HG03025 (cell line): ENCODE measurements at regions not wholly inside any gene's neighbourhood (a gene's known extent, or its start where the extent isn't known, plus 50 kb on each side); places are given as distances from the start of the nearest gene placed in this dataset.

Experiments used
- ATAC-seq: cut with Tn5 transposase; IDR thresholded peaks from one replicate; pipeline ENCODE4 v1.9.1; 2021; ENCODE audit warnings: mild to moderate bottlenecking, moderate library complexity; ENCODE audit not compliant: unreplicated experiment, low FRiP score

DNA sequence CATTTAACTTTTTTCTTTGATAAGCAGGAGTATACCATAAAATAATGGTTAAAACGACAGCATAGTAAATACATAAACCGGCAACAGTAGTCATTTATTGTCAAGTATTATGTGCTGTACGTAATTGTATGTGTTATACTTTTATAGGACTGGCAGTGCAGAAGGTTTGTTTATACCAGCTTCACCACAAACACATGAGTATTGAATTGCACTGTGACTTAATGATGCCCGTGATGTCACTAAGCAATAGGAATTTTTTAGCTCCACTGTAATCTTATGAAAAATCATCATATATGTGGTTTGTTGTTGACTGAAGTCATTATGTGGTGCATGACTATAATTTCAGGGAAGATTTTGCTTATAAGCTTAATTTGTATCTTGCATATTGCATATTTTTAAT is 424.6 kb downstream of the PABPC4L start:
- ATAC-seq = no peak

DNA sequence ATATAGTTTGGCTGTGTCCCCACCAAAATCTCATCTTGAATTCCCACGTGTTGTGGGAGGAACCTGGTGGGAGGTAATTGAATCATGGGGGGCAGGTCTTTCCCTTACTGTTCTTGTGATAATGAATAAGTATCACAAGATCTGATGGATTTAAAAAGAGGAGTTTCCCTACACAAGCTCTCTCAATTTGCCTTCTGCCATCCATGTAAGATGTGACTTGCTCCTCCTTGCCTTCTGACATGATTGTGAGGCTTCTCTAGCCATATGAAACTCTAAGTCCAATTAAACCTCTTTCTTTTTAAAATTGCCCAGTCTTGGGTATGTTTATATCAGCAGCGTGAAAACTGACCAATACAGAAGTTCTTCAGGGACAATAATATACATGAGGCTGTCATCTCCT is 425.1 kb downstream of the PABPC4L start:
- no peak for ATAC-seq

DNA sequence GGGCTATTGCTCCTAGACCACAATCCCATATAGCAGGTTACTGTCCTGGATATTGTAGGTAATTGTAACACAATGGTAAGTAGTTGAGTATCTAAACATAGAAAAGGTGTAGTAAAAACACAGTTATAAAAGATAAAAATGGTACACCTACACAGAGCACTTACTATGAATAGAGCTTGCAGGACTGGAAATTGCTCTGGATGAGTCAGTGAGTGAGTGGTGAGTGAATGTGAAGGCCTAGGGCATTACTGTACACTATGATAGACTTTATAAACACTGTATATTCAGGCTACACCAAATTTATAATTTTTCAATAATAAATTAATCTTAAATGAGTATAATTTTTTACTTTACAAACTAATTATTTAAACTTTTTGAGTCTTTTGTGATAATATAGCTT is 425.7 kb downstream of the PABPC4L start:
- no peak for ATAC-seq

DNA sequence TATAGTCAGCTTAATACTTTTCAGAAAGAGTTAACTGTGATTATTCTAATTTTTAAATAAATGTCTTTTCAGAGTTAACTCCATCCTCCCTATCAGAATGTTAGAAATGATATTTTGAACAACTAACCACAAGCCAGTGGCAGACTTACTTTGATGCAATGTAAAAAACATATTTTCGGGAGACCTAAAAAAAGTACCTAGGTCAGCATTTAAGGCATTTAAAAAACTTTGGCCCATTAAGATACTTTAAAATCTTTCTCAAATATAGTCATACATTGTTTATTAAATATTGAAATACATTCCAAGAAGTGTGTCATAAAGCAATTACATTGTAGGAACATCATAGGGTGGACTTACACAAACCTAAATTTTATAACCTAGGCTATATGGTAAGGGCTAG is 426.1 kb downstream of the PABPC4L start:
- ATAC-seq = no peak

DNA sequence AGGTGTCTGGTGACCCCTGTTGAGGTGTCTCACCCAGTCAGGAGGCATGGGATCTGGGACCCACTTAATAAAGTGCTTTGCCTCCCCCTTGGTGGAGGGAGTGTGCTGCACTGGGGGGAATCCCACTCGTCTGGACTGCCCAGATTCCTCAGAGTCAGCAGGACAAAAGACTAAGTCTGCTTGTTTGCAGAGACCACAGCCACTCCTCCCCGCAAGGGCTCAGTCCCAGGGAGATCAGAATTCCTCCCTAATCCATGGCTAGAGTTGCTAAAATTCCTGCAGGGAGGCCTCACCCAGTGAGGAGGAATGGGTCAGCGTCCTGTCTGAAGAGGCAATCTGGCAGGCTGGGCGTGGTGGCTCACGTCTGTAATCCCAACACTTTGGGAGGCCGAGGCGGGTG is 442.2 kb downstream of the PABPC4L start:
- ATAC-seq = no peak

DNA sequence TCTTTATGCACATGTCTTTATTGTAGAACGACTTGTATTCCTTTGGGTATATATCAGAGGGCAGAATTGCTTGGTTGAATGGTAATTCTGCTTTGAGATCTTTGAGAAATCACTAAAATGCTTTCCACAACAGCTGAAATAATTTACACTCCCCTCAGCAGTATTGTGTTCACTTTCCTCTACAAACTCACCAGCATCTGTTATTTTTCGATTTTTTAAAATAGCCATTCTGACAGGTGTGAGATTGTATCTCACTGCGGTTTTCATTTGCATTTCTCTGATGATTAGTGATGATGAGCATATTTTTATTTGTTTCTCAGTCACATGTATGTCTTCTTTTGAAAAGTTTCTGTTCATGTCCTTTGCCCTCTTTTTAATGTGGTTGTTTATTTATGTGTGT is 459.8 kb downstream of the PABPC4L start:
- no peak for ATAC-seq

DNA sequence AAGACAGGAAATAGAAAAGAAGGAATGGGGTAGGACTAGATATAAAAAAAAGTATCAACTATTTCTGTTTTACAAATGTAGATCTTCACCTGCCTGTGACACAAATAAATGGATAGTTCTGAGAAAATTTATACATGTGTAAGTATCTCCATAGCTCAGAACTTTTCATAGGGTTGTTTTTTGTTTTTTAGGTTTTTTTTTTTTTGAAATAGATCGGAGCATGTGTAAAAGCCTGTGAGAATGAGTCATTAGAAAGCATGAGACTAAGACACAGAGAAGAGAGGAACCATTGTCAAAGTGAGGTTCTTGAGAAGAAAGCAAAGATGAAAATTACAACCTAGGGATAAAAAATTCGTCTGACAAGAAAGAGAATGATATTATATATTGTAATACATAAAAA is 481.6 kb downstream of the PABPC4L start:
- ATAC-seq = no peak

DNA sequence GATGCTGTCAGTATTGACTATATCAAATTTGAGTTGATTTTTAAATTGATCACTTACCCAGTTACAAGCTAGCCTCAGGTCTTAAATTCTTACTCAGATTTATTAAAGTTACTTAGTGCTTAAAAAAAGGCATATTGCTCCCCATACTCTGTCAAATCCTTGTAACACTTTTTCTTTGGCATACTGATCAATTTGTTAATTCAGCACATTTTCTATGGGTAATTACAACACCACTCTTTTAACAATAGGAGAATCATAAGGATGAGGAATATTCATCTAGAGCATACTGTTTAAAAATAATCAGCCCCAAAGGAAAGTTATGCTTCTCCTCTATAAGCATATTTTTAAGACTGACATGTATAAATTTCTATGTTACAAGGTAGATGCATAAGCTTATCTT is 482.5 kb downstream of the PABPC4L start:
- no peak for ATAC-seq

DNA sequence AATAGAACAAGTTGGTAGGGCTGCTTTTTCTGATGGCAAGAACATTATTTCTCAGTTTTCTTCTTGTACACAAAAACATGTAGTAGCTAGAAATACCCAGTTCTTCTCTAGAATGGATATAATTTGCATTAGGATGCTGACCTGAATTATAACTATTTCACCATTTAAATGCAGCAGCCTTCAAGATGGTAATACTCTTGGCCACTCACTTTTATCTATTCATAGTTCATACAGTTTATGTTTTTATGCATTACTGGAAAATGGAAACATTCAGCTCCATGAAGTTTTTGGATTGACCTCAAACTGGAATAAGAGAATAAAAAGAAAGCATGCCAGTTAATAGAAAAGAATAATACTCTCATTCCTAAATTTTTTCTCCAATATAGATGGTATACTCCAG is 487.4 kb downstream of the PABPC4L start:
- no peak for ATAC-seq

DNA sequence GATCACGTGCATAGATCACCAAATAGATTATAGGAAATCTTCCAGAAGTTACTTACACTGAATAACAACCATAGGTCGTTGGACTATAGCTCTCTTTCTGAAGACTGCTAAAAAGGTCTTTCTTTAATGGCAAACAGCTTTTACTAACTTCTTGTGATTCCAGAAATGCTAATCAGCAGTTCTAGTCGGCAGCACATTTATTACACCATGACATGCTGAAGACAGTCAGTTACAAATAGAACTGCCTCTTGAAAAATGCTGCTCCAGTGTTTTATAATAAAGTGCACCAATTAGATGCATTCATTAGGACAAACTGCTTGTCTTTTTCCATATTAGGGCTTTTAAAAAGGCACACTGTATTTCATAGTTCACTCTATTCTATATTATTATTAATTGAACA is 488.2 kb downstream of the PABPC4L start:
- ATAC-seq = no peak

DNA sequence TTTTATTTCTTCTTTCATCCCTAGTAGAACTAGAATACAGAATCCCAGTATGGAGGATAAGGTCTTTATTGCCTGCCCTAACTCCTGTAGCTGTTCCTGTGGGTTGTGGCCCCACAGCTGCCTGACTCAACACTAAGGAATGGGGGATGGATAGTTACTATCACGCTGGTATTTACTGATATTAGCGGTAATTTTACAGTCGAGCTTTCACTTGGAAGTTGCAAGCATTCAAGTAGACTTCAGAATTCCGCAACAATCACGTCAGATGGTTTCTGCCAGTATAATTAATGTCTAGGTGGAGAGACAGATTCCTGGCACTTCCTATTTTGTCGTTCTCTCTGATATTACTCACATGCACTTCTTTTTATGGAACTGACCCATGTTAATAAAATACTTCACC is 489.8 kb downstream of the PABPC4L start:
- ATAC-seq = no peak

DNA sequence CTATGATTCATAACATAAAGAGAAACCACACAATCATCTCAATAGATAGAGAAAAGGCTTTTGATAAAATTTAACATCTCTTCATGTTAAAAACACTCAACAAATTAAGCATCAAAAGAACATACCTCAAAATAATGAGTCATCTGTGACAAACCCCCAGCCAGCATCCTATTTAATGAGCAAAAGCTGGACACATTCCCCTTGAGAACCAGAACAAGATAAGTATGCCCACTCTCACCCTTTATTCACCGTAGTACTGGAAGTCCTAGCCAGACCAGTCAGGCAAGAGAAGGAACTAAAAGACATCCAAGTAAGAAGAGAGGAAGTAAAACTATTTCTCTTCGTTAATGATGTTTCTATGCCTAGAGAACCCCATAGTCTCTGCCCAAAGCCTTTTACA is 507.2 kb downstream of the PABPC4L start:
- no peak for ATAC-seq

DNA sequence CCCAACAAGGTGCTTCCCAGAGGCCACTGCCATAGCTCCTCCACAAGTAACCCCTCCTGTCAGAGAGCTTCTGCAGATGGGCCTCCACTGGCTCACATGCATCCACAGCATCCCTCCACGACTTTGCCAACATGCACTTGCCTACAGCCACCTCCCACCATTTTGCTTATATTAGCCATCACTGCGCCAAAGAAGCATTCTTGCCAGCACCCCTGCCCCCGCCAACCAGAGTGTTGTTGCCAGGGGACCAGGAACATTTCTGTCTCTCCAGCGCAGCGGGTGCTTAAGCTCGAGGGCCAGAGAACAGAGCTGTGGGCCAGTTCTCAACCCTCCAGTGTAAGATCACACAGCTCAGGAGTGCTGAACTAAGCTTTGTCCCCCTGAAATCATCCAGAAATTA is 517.6 kb downstream of the PABPC4L start:
- no peak for ATAC-seq

DNA sequence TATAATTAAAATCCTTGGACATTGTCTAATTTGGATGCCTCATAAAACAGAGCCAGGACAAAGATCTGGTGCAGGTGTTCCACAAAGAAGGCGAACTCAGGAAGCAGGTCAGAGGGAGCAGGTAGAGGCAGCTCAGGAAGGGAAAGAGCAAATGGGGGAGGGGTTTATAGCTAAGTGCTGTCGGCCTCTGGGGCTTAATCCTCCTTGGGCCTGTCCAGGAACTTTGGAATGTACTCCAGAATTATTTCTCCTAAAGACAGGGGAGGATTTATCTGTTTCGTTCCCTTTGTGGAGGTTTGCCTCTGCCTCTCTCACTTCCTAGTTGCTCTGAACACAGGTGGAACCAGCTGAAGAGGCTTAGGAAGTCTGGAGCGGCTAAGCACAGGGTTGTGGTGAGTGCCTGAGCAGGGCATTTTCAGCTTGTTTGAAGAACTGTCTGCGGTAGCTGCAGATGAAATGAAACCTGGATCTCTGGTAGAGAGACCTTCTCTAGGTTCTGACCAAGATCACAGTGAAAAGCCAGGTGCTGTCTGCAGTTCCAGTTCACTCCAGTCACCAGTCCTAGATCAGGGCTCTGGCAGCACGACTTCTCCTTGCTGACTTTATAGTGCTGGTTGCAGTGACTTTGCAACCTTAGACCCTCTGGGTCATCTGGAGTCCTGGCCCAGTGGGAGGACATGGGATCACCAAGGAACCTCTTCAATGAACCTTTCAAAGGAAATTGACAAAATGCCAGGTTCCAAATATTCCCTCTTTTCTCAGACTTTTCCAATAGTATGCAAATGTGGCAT is 519.2 kb downstream of the PCDH10 start:
- ATAC-seq = no peak

DNA sequence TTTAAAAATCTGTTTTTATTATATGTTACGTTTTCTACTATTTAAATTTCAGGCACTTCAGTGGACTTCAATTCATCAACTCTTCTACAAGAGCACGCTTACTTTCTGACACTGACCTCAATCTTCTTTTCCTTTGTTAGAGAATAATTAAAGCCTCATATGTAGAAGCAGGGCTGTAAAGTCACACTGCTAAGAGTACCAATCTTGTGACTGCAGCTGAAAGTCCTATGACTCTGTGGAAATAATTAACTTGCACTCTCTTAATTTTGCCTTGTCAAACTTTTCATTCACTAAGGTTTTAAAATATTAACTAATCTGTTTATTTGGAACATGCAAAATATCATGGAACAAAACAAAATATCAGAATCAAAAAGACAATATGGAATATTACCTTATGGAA is 498.1 kb downstream of the PCDH10 start:
- no peak for ATAC-seq

DNA sequence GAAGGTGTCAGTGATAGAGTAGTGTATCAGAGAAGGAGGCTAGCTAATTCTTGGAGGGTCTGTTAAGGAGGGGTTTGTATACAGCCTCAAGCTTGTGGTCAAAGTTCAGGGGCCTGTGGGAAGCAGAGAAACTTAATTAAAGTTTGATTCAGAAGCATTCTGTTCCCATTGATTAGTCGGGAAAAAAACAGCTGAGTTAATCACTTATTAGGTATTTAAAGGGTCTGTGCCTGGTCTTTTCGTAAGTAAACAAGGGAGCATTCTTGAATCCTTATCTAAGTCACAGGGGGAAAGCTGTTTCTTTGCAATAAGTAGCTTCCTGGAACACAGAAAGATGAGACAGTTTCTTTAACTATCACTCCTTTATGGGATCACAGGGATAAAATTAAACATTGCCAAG is 492.1 kb downstream of the PCDH10 start:
- no peak for ATAC-seq

DNA sequence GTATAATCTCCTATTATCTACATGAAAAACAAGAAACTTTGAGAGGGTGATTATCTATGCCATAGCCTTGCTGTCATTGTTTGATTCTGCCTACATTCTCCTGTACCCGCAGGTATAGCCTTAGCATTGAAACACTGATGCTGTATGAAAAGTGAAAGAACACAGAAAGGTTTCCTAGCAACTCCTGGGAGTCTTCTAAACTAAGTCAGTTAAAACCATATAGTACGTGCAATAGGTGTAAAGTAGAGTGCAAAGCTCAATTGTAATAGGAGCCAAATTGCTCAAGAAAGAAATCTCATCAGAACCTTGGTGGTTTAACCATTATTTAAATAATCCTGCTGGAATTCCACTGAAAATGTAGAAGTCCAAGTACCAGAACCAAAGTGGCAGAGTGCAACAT is 489.7 kb downstream of the PCDH10 start:
- no peak for ATAC-seq

DNA sequence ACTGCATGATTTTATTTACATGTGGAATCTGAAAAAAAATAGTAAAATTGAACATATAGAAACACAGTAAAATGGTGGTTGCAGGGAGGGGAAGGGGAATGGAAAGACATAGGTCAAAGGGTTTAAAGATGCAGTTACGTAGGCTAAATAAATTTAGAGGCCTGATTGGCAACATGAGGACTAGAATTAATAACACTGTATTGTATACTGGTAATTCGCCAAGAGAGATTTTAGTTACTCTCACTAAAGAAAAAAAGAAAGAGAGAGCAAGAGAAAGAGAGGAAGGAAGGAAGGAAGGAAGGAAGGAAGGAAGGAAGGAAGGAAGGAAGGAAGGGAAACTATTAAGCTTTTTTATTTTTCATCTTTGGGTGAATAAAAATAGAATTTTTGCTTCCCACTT is 488.1 kb downstream of the PCDH10 start:
- no peak for ATAC-seq

DNA sequence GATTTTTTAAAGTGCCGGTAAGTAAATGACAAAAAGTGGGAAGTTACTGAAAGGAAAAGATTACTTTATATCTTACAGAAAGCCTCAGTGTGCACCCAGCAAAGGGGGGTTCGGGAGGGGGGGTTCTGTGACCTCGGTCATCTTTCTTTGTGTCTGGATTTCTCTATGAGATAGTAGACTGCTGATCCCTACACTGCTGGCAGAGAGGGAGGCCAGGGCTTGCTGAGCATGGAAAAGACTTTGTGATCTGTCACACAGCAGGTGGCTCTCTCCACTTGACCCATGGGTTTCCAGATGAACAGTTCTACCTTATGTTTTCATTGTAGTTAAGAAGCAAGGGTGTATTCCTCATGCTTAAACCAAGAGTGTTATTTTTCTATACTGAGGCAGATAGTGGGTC is 475.6 kb downstream of the PCDH10 start:
- no peak for ATAC-seq

DNA sequence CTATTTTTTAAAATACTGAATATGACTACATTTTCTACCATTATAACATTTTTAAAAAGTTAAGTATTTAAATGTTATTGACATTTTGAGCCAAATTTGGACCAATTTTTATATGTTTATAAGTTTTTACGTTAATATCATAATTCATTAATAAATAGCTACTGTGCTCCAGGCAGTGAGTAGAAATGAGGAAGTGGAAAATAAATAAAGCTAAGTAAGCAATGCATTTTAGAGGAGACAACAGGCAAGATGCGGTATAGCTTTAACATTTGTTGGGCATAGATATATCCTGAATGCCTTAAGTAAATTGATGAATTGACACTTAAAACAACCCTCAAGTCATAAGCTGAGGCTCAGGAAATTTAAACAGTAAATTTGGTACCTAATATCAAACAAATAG is 474.8 kb downstream of the PCDH10 start:
- ATAC-seq = no peak

DNA sequence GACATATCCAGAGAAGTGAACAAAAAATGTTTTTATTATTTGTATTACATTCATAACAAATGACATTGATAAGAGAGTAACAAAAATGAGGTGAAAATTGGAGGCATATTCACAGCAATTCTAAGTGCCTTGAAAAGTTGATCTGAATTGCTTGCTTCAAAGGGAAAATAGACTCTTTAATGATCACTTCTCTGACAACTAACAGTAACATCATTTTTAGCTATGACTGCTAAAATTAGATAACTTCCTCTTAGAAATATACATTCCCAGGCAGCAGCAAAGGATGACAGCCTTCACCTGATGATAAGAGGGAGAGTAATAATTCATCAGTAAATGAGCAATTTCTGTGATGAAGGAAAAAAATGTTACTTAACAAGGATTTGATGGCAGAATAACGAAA is 472.5 kb downstream of the PCDH10 start:
- ATAC-seq = no peak

DNA sequence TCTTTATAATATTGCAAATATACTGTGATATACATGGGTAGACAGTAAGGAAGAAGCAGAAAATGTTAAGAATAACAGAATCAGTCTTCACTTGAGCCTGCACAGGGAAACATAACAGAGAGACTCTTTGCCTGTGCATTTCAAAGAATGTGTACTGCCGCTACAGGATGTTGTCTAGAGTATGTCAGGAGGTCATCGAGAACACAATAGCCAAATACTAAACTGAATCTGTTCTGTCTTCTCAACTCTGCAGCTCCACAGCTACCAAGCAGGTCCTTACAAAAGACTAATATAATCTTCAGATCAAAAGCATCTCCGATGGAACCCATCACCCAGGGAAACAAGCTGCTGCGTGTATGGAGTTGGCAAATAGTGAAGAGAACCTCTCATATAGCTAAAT is 471.5 kb downstream of the PCDH10 start:
- ATAC-seq = no peak

DNA sequence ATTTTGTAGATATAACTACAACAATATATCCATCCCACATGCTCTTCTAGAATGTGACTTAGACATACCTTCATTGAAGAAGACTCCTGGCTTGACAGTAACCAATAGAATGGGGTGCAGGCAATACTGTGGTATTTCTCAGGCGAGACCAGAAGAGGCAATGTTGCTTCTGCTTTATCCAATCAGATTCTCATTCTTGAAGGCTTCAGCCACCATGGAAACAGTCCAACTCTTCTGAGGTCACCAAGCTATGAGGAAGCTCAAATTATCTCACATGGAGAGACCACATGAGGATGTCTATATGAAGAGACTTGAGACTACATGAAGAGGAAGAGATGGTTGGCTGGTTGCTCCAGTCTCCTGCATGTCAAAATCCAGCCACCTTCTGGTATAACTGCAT is 469.9 kb downstream of the PCDH10 start:
- ATAC-seq = no peak
